Mesendoderm (in vitro differentiated cells): ENCODE measurements at regions not wholly inside any gene's neighbourhood (a gene's known extent, or its start where the extent isn't known, plus 50 kb on each side); places are given as distances from the start of the nearest gene placed in this dataset.

ENCODE experiments used
- DNase-seq: peaks from one replicate; pipeline ENCODE4 v3.0.0; 2013
- H2AK5ac ChIP-seq: 2 replicates; pipeline ENCODE4 v1.6.1; 2013; ENCODE audit warnings: low read length, inconsistent platforms
- H2BK120ac ChIP-seq: 2 replicates; pipeline ENCODE4 v1.6.1; 2013; ENCODE audit warnings: low read depth, mild to moderate bottlenecking, low read length, moderate library complexity, mixed read lengths
- H2BK15ac ChIP-seq: replicated peaks from 2 replicates; pipeline ENCODE4 v1.6.1; 2013; ENCODE audit warnings: low read depth, mild to moderate bottlenecking, moderate library complexity
- H2BK5ac ChIP-seq: 2 replicates; pipeline ENCODE4 v1.6.1; 2013; ENCODE audit warnings: low read length, inconsistent platforms
- H3K18ac ChIP-seq: 2 replicates; pipeline ENCODE4 v1.6.1; 2013; ENCODE audit warnings: mild to moderate bottlenecking, low read length, mixed read lengths
- H3K23ac ChIP-seq: one replicate; pipeline ENCODE4 v1.6.1; 2013; ENCODE audit warnings: low read length
- H3K27ac ChIP-seq: 2 replicates; pipeline ENCODE4 v1.5.1; 2013; ENCODE audit warnings: low read depth, mild to moderate bottlenecking, inconsistent platforms, low read length, moderate library complexity
- H3K27me3 ChIP-seq: 2 replicates; pipeline ENCODE4 v1.6.1; 2013; ENCODE audit warnings: low read length, control low read depth, mild to moderate bottlenecking, inconsistent platforms; ENCODE audit not compliant: insufficient read depth, poor library complexity
- H3K36me3 ChIP-seq: 2 replicates; pipeline ENCODE4 v1.6.1; 2013; ENCODE audit warnings: low read length, inconsistent platforms; ENCODE audit not compliant: control insufficient read depth, insufficient read depth
- H3K4ac ChIP-seq: one replicate; pipeline ENCODE4 v1.6.1; 2013; ENCODE audit warnings: low read depth, mild to moderate bottlenecking, low read length, moderate library complexity
- H3K4me1 ChIP-seq: 2 replicates; pipeline ENCODE4 v1.6.1; 2013; ENCODE audit warnings: low read depth, low read length, inconsistent platforms; ENCODE audit not compliant: control insufficient read depth
- H3K4me2 ChIP-seq: 2 replicates; pipeline ENCODE4 v1.6.1; 2013; ENCODE audit warnings: low read length
- H3K4me3 ChIP-seq: 2 replicates; pipeline ENCODE4 v1.5.1; 2013; ENCODE audit warnings: mild to moderate bottlenecking, low read length
- H3K56ac ChIP-seq: one replicate; pipeline ENCODE4 v1.6.1; 2013; ENCODE audit warnings: low read length
- H3K79me1 ChIP-seq: 2 replicates; pipeline ENCODE4 v1.6.1; 2013; ENCODE audit warnings: low read length, inconsistent platforms
- H3K79me2 ChIP-seq: 2 replicates; pipeline ENCODE4 v1.6.1; 2013; ENCODE audit warnings: mild to moderate bottlenecking, low read length; ENCODE audit not compliant: control insufficient read depth, insufficient read depth
- H3K9ac ChIP-seq: 2 replicates; pipeline ENCODE4 v1.6.1; 2013; ENCODE audit warnings: low read length, inconsistent platforms
- H4K5ac ChIP-seq: one replicate; pipeline ENCODE4 v1.6.1; 2013; ENCODE audit warnings: low read length
- H4K8ac ChIP-seq: one replicate; pipeline ENCODE4 v1.6.1; 2013; ENCODE audit warnings: low read depth, mild to moderate bottlenecking, control low read depth, low read length, moderate library complexity
- WGBS: extraction: QIAGEN DNeasy Blood & Tissue Kit; methylation state at CpG from one replicate; pipeline ENCODE4 v1.1.7; 2013; ENCODE audit warnings: low lambda C conversion rate, missing lambda C conversion rate; ENCODE audit not compliant: insufficient coverage; ENCODE audit errors: extremely low coverage; 5-methylcytosine and 5-hydroxymethylcytosine counted together

GRCh38 chr5:147145328-147145727, 89.5 kb upstream of the STK32A start:
- Histone ChIP-seq H2AK5ac (no peak overlapping the region), H3K36me3 (no peaks in the 10 kb centered on the region), H3K27ac (no peak overlapping the region), H3K56ac (no peak overlapping the region), H3K18ac (no peak overlapping the region), H4K8ac (no peak overlapping the region), H3K4me2 (no peak overlapping the region), H3K79me2 (no peaks in the 10 kb centered on the region), H3K4me1 (no peaks in the 10 kb centered on the region), H3K79me1 (no peaks in the 10 kb centered on the region), H3K4ac (no peak overlapping the region), H3K27me3 (no peaks in the 10 kb centered on the region), H4K5ac (no peak overlapping the region), H2BK15ac (no peak overlapping the region), H3K4me3 (no peak overlapping the region), H2BK120ac (no peak overlapping the region), H3K9ac (no peak overlapping the region), H2BK5ac (no peak overlapping the region), H3K23ac (no peak overlapping the region)
- no peak for DNase-seq
- WGBS, result no CpG with 5 or more reads among the region's 1 CpG

GRCh38 chr5:147148715-147149114, 86.1 kb upstream of the STK32A start:
- H3K79me1 ChIP-seq, result no peaks in the 10 kb centered on the region
- no peak overlapping the region for H2BK120ac ChIP-seq
- no CpG with 5 or more reads among the region's 1 CpG for WGBS
- no peaks in the 10 kb centered on the region for H3K27me3 ChIP-seq
- no peak overlapping the region for H3K4ac ChIP-seq
- no peak overlapping the region for H3K27ac ChIP-seq
- no peak overlapping the region for H3K18ac ChIP-seq
- no peak overlapping the region for H3K4me3 ChIP-seq
- H2BK5ac ChIP-seq, result no peak overlapping the region
- H3K79me2 ChIP-seq, result no peaks in the 10 kb centered on the region
- H3K36me3 ChIP-seq, result no peaks in the 10 kb centered on the region
- no peak overlapping the region for H3K4me2 ChIP-seq
- no peak overlapping the region for H3K56ac ChIP-seq
- H4K8ac ChIP-seq, result no peak overlapping the region
- no peak overlapping the region for H3K23ac ChIP-seq
- H3K9ac ChIP-seq, result no peak overlapping the region
- no peak overlapping the region for H2AK5ac ChIP-seq
- DNase-seq, result no peak
- no peak overlapping the region for H2BK15ac ChIP-seq
- H3K4me1 ChIP-seq, result no peaks in the 10 kb centered on the region
- H4K5ac ChIP-seq, result no peak overlapping the region

- H3K56ac ChIP-seq, result no peak overlapping the region
- no peak overlapping the region for H3K9ac ChIP-seq
- no peak overlapping the region for H4K8ac ChIP-seq
- no peaks in the 10 kb centered on the region for H3K36me3 ChIP-seq
- no peak overlapping the region for H2BK5ac ChIP-seq
- H3K18ac ChIP-seq, result no peak overlapping the region
- no peaks in the 10 kb centered on the region for H3K27me3 ChIP-seq
- H3K27ac ChIP-seq, result no peak overlapping the region
- no peaks in the 10 kb centered on the region for H3K4me1 ChIP-seq
- no peak for DNase-seq
- H3K4me3 ChIP-seq, result no peak overlapping the region
- no CpG with 5 or more reads among the region's 1 CpG for WGBS
- H3K4me2 ChIP-seq, result no peak overlapping the region
- no peak overlapping the region for H2BK15ac ChIP-seq
- H3K79me1 ChIP-seq, result no peaks in the 10 kb centered on the region
- H3K4ac ChIP-seq, result no peak overlapping the region
- H3K23ac ChIP-seq, result no peak overlapping the region
- no peak overlapping the region for H2BK120ac ChIP-seq
- H3K79me2 ChIP-seq, result no peaks in the 10 kb centered on the region
- no peak overlapping the region for H2AK5ac ChIP-seq
- no peak overlapping the region for H4K5ac ChIP-seq
Measured at GRCh38 chr5:147152086-147152485, 82.7 kb upstream of the STK32A start.

GRCh38 chr5:147154809-147155208, 80.0 kb upstream of the STK32A start:
- no peak overlapping the region for H3K9ac ChIP-seq
- H3K23ac ChIP-seq, result no peak overlapping the region
- no peak overlapping the region for H3K4me3 ChIP-seq
- no peak overlapping the region for H2BK120ac ChIP-seq
- H4K8ac ChIP-seq, result no peak overlapping the region
- no peak overlapping the region for H3K18ac ChIP-seq
- H3K27me3 ChIP-seq, result no peaks in the 10 kb centered on the region
- H3K4ac ChIP-seq, result no peak overlapping the region
- H3K79me1 ChIP-seq, result no peaks in the 10 kb centered on the region
- no peaks in the 10 kb centered on the region for H3K79me2 ChIP-seq
- H2BK5ac ChIP-seq, result no peak overlapping the region
- no peaks in the 10 kb centered on the region for H3K4me1 ChIP-seq
- no CpG with 5 or more reads among the region's 3 CpGs for WGBS
- H2BK15ac ChIP-seq, result no peak overlapping the region
- no peak overlapping the region for H3K4me2 ChIP-seq
- H3K56ac ChIP-seq, result no peak overlapping the region
- DNase-seq, result no peak
- no peak overlapping the region for H3K27ac ChIP-seq
- no peaks in the 10 kb centered on the region for H3K36me3 ChIP-seq
- H4K5ac ChIP-seq, result no peak overlapping the region
- no peak overlapping the region for H2AK5ac ChIP-seq

- no peak overlapping the region for H3K4me3 ChIP-seq
- no peak overlapping the region for H4K5ac ChIP-seq
- WGBS, result no CpG with 5 or more reads among the region's 5 CpGs
- no peak overlapping the region for H3K56ac ChIP-seq
- H3K23ac ChIP-seq, result no peak overlapping the region
- H3K79me1 ChIP-seq, result no peaks in the 10 kb centered on the region
- H3K4me2 ChIP-seq, result no peak overlapping the region
- no peak overlapping the region for H4K8ac ChIP-seq
- H2BK15ac ChIP-seq, result no peak overlapping the region
- no peak overlapping the region for H2BK120ac ChIP-seq
- H3K9ac ChIP-seq, result no peak overlapping the region
- H3K27me3 ChIP-seq, result no peaks in the 10 kb centered on the region
- H3K18ac ChIP-seq, result no peak overlapping the region
- no peaks in the 10 kb centered on the region for H3K36me3 ChIP-seq
- H2BK5ac ChIP-seq, result no peak overlapping the region
- H3K27ac ChIP-seq, result no peak overlapping the region
- H3K4me1 ChIP-seq, result no peaks in the 10 kb centered on the region
- no peak overlapping the region for H3K4ac ChIP-seq
- H3K79me2 ChIP-seq, result no peaks in the 10 kb centered on the region
- DNase-seq, result no peak
- no peak overlapping the region for H2AK5ac ChIP-seq
Measured at GRCh38 chr5:147156012-147156411, 78.8 kb upstream of the STK32A start.

GRCh38 chr5:147160902-147161700, 73.7 kb upstream of the STK32A start:
- Histone ChIP-seq H2AK5ac (no peak overlapping the region), H3K4me2 (no peak overlapping the region), H3K18ac (no peak overlapping the region), H4K5ac (no peak overlapping the region), H2BK5ac (no peak overlapping the region), H3K79me1 (no peaks in the 10 kb centered on the region), H3K4ac (no peak overlapping the region), H2BK15ac (no peak overlapping the region), H4K8ac (no peak overlapping the region), H3K79me2 (no peaks in the 10 kb centered on the region), H3K9ac (no peak overlapping the region), H3K56ac (no peak overlapping the region), H2BK120ac (no peak overlapping the region), H3K36me3 (no peaks in the 10 kb centered on the region), H3K4me1 (no peaks in the 10 kb centered on the region), H3K4me3 (no peak overlapping the region), H3K23ac (no peak overlapping the region), H3K27ac (no peak overlapping the region), H3K27me3 (no peaks in the 10 kb centered on the region)
- no CpG with 5 or more reads among the region's 3 CpGs for WGBS
- DNase-seq, result no peak
